ENCODE measurements at regions not wholly inside any gene's neighbourhood (a gene's known extent, or its start where the extent isn't known, plus 50 kb on each side); places are given as distances from the start of the nearest gene placed in this dataset.

- no peak for DNase-seq (ENCODE audit: low read depth in 4 of 6, low spot score in 6 of 6)
- Histone ChIP-seq H3K27ac (ENCODE audit: low read depth, low read length) (no peak overlapping the region), H3K36me3 (ENCODE audit: control insufficient read depth, insufficient read depth, low read length) (no peaks in the 10 kb centered on the region), H3K4me3 (ENCODE audit: low read depth, low read length) (no peak overlapping the region), H3K4me1 (ENCODE audit: control insufficient read depth, insufficient read depth, low read length) (no peaks in the 10 kb centered on the region), H3K9me3 (ENCODE audit: control insufficient read depth, insufficient read depth, low read length) (no peaks in the 10 kb centered on the region), H3K27me3 (ENCODE audit: control insufficient read depth, insufficient read depth, low read length) (no peaks in the 10 kb centered on the region)
- WGBS (ENCODE audit: insufficient coverage) = no CpG with 5 or more reads among the region's 2 CpGs
Observed at GRCh38 chr4:131381055-131381454, 1768.0 kb upstream of the PCDH10 start.

- Histone ChIP-seq H3K4me3 (ENCODE audit: low read depth, low read length) (no peak overlapping the region), H3K27me3 (ENCODE audit: control insufficient read depth, insufficient read depth, low read length) (no peaks in the 10 kb centered on the region), H3K27ac (ENCODE audit: low read depth, low read length) (no peak overlapping the region), H3K36me3 (ENCODE audit: control insufficient read depth, insufficient read depth, low read length) (no peaks in the 10 kb centered on the region), H3K9me3 (ENCODE audit: control insufficient read depth, insufficient read depth, low read length) (no peaks in the 10 kb centered on the region), H3K4me1 (ENCODE audit: control insufficient read depth, insufficient read depth, low read length) (no peaks in the 10 kb centered on the region)
- no peak for DNase-seq (ENCODE audit: low read depth in 4 of 6, low spot score in 6 of 6)
- no CpG with 5 or more reads among the region's 4 CpGs for WGBS (ENCODE audit: insufficient coverage)
Observed at GRCh38 chr4:131382839-131383238, 1766.3 kb upstream of the PCDH10 start.

GRCh38 chr4:131388277-131388676 lies 1760.8 kb upstream of the PCDH10 start:
- Histone ChIP-seq H3K4me3 (ENCODE audit: low read depth, low read length) (no peak overlapping the region), H3K4me1 (ENCODE audit: control insufficient read depth, insufficient read depth, low read length) (no peaks in the 10 kb centered on the region), H3K27ac (ENCODE audit: low read depth, low read length) (no peak overlapping the region), H3K9me3 (ENCODE audit: control insufficient read depth, insufficient read depth, low read length) (no peaks in the 10 kb centered on the region), H3K27me3 (ENCODE audit: control insufficient read depth, insufficient read depth, low read length) (no peaks in the 10 kb centered on the region), H3K36me3 (ENCODE audit: control insufficient read depth, insufficient read depth, low read length) (no peaks in the 10 kb centered on the region)
- no peak for DNase-seq (ENCODE audit: low read depth in 4 of 6, low spot score in 6 of 6)
- 64% methylated on average over 1 of the region's 2 CpGs for WGBS (ENCODE audit: insufficient coverage)

GRCh38 chr4:131408102-131408501 lies 1741.0 kb upstream of the PCDH10 start:
- no peaks in the 10 kb centered on the region for H3K9me3 ChIP-seq (ENCODE audit: control insufficient read depth, insufficient read depth, low read length)
- H3K27ac ChIP-seq (ENCODE audit: low read depth, low read length) = no peak overlapping the region
- no peaks in the 10 kb centered on the region for H3K4me1 ChIP-seq (ENCODE audit: control insufficient read depth, insufficient read depth, low read length)
- WGBS (ENCODE audit: insufficient coverage) = 90% methylated on average over 7 of the region's 8 CpGs
- H3K27me3 ChIP-seq (ENCODE audit: control insufficient read depth, insufficient read depth, low read length) = no peaks in the 10 kb centered on the region
- DNase-seq (ENCODE audit: low read depth in 4 of 6, low spot score in 6 of 6) = no peak
- H3K36me3 ChIP-seq (ENCODE audit: control insufficient read depth, insufficient read depth, low read length) = no peaks in the 10 kb centered on the region
- H3K4me3 ChIP-seq (ENCODE audit: low read depth, low read length) = no peak overlapping the region

- Histone ChIP-seq H3K36me3 (ENCODE audit: control insufficient read depth, insufficient read depth, low read length) (no peaks in the 10 kb centered on the region), H3K27me3 (ENCODE audit: control insufficient read depth, insufficient read depth, low read length) (no peaks in the 10 kb centered on the region), H3K4me1 (ENCODE audit: control insufficient read depth, insufficient read depth, low read length) (no peaks in the 10 kb centered on the region), H3K9me3 (ENCODE audit: control insufficient read depth, insufficient read depth, low read length) (no peaks in the 10 kb centered on the region), H3K27ac (ENCODE audit: low read depth, low read length) (no peak overlapping the region), H3K4me3 (ENCODE audit: low read depth, low read length) (no peak overlapping the region)
- no peak for DNase-seq (ENCODE audit: low read depth in 4 of 6, low spot score in 6 of 6)
- 86% methylated on average over 1 of the region's 1 CpG for WGBS (ENCODE audit: insufficient coverage)
Observed at GRCh38 chr4:131411393-131411792, 1737.7 kb upstream of the PCDH10 start.

GRCh38 chr4:131419147-131419546 lies 1729.9 kb upstream of the PCDH10 start:
- Histone ChIP-seq H3K27ac (ENCODE audit: low read depth, low read length) (no peak overlapping the region), H3K27me3 (ENCODE audit: control insufficient read depth, insufficient read depth, low read length) (no peaks in the 10 kb centered on the region), H3K4me3 (ENCODE audit: low read depth, low read length) (no peak overlapping the region), H3K4me1 (ENCODE audit: control insufficient read depth, insufficient read depth, low read length) (no peaks in the 10 kb centered on the region), H3K36me3 (ENCODE audit: control insufficient read depth, insufficient read depth, low read length) (no peaks in the 10 kb centered on the region), H3K9me3 (ENCODE audit: control insufficient read depth, insufficient read depth, low read length) (no peaks in the 10 kb centered on the region)
- no CpG with 5 or more reads among the region's 3 CpGs for WGBS (ENCODE audit: insufficient coverage)
- DNase-seq (ENCODE audit: low read depth in 4 of 6, low spot score in 6 of 6) = no peak

- DNase-seq (ENCODE audit: low read depth in 4 of 6, low spot score in 6 of 6) = no peak
- H3K36me3 ChIP-seq (ENCODE audit: control insufficient read depth, insufficient read depth, low read length) = no peaks in the 10 kb centered on the region
- 46% methylated on average over 2 of the region's 3 CpGs for WGBS (ENCODE audit: insufficient coverage)
- H3K27me3 ChIP-seq (ENCODE audit: control insufficient read depth, insufficient read depth, low read length) = no peaks in the 10 kb centered on the region
- H3K27ac ChIP-seq (ENCODE audit: low read depth, low read length) = no peak overlapping the region
- H3K4me1 ChIP-seq (ENCODE audit: control insufficient read depth, insufficient read depth, low read length) = no peaks in the 10 kb centered on the region
- no peak overlapping the region for H3K4me3 ChIP-seq (ENCODE audit: low read depth, low read length)
- H3K9me3 ChIP-seq (ENCODE audit: control insufficient read depth, insufficient read depth, low read length) = no peaks in the 10 kb centered on the region
Observed at GRCh38 chr4:131426023-131426758, 1722.9 kb upstream of the PCDH10 start.

GRCh38 chr4:131427000-131427399 lies 1722.1 kb upstream of the PCDH10 start:
- no peak overlapping the region for H3K4me3 ChIP-seq (ENCODE audit: low read depth, low read length)
- no peak for DNase-seq (ENCODE audit: low read depth in 4 of 6, low spot score in 6 of 6)
- H3K27me3 ChIP-seq (ENCODE audit: control insufficient read depth, insufficient read depth, low read length) = no peaks in the 10 kb centered on the region
- no CpG with 5 or more reads among the region's 2 CpGs for WGBS (ENCODE audit: insufficient coverage)
- H3K4me1 ChIP-seq (ENCODE audit: control insufficient read depth, insufficient read depth, low read length) = no peaks in the 10 kb centered on the region
- H3K9me3 ChIP-seq (ENCODE audit: control insufficient read depth, insufficient read depth, low read length) = no peaks in the 10 kb centered on the region
- H3K36me3 ChIP-seq (ENCODE audit: control insufficient read depth, insufficient read depth, low read length) = no peaks in the 10 kb centered on the region
- H3K27ac ChIP-seq (ENCODE audit: low read depth, low read length) = no peak overlapping the region

GRCh38 chr4:131430302-131430701 lies 1718.8 kb upstream of the PCDH10 start:
- no peak for DNase-seq (ENCODE audit: low read depth in 4 of 6, low spot score in 6 of 6)
- H3K9me3 ChIP-seq (ENCODE audit: control insufficient read depth, insufficient read depth, low read length) = no peaks in the 10 kb centered on the region
- no peaks in the 10 kb centered on the region for H3K36me3 ChIP-seq (ENCODE audit: control insufficient read depth, insufficient read depth, low read length)
- H3K4me1 ChIP-seq (ENCODE audit: control insufficient read depth, insufficient read depth, low read length) = no peaks in the 10 kb centered on the region
- H3K27me3 ChIP-seq (ENCODE audit: control insufficient read depth, insufficient read depth, low read length) = no peaks in the 10 kb centered on the region
- H3K27ac ChIP-seq (ENCODE audit: low read depth, low read length) = no peak overlapping the region
- no peak overlapping the region for H3K4me3 ChIP-seq (ENCODE audit: low read depth, low read length)
- WGBS (ENCODE audit: insufficient coverage) = 76% methylated on average over 3 of the region's 3 CpGs

- H3K36me3 ChIP-seq (ENCODE audit: control insufficient read depth, insufficient read depth, low read length) = no peaks in the 10 kb centered on the region
- H3K4me3 ChIP-seq (ENCODE audit: low read depth, low read length) = no peak overlapping the region
- H3K27me3 ChIP-seq (ENCODE audit: control insufficient read depth, insufficient read depth, low read length) = no peaks in the 10 kb centered on the region
- no peak overlapping the region for H3K27ac ChIP-seq (ENCODE audit: low read depth, low read length)
- no peaks in the 10 kb centered on the region for H3K4me1 ChIP-seq (ENCODE audit: control insufficient read depth, insufficient read depth, low read length)
- WGBS (ENCODE audit: insufficient coverage) = 81% methylated on average over 6 of the region's 7 CpGs
- H3K9me3 ChIP-seq (ENCODE audit: control insufficient read depth, insufficient read depth, low read length) = no peaks in the 10 kb centered on the region
- no peak for DNase-seq (ENCODE audit: low read depth in 4 of 6, low spot score in 6 of 6)
Observed at GRCh38 chr4:131441004-131441688, 1707.9 kb upstream of the PCDH10 start.

All from spinal cord (tissue), 9 donors.